PFSK-1 (cell line): ENCODE measurements at regions not wholly inside any gene's neighbourhood (a gene's known extent, or its start where the extent isn't known, plus 50 kb on each side); places are given as distances from the start of the nearest gene placed in this dataset.

Experiments
- POLR2AphosphoS5 ChIP-seq: IDR thresholded peaks from 2 replicates; pipeline ENCODE4 v1.6.1; 2012; ENCODE audit warnings: low read depth, mild to moderate bottlenecking, control low read depth, low read length, moderate library complexity
- TAF1 ChIP-seq: IDR thresholded peaks from 2 replicates; pipeline ENCODE4 v1.6.1; 2012; ENCODE audit warnings: low read length, control low read depth, borderline replicate concordance; ENCODE audit not compliant: insufficient read depth
- TF ChIP-seq, protein P1 (sequence below), 2 experiments: IDR thresholded peaks; 2 replicates each; pipeline versions ENCODE4 v1.6.1 to v1.8.0; 2011 to 2012; ENCODE audit warnings: low read depth in 2 of 2, low read length in 2 of 2, control low read depth in 1 of 2, inconsistent platforms in 1 of 2, mild to moderate bottlenecking in 1 of 2, moderate library complexity in 1 of 2; ENCODE audit not compliant: insufficient read depth in 1 of 2

DNA sequence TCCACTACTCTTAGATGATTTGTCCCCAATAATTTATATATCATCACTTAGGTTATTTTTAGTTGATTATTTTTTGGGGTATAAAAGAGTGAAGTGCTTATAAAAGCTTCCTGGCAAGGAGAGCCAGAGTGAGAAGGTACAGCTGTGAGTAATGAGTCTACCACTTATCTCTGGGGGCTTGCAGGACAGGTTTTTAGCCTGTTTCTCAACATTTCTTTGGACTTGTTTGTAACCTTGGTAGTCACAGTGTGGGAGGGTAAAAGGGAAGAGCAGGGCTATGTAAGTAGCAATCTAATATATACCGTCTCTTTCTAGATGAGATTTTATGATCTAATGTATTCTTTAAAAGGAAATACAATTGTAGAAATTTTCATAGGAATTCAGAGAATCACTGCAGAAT is 321.3 kb upstream of the GOLIM4 start:
- TF ChIP-seq POLR2AphosphoS5, result no peak
- TF ChIP-seq, protein P1, sequence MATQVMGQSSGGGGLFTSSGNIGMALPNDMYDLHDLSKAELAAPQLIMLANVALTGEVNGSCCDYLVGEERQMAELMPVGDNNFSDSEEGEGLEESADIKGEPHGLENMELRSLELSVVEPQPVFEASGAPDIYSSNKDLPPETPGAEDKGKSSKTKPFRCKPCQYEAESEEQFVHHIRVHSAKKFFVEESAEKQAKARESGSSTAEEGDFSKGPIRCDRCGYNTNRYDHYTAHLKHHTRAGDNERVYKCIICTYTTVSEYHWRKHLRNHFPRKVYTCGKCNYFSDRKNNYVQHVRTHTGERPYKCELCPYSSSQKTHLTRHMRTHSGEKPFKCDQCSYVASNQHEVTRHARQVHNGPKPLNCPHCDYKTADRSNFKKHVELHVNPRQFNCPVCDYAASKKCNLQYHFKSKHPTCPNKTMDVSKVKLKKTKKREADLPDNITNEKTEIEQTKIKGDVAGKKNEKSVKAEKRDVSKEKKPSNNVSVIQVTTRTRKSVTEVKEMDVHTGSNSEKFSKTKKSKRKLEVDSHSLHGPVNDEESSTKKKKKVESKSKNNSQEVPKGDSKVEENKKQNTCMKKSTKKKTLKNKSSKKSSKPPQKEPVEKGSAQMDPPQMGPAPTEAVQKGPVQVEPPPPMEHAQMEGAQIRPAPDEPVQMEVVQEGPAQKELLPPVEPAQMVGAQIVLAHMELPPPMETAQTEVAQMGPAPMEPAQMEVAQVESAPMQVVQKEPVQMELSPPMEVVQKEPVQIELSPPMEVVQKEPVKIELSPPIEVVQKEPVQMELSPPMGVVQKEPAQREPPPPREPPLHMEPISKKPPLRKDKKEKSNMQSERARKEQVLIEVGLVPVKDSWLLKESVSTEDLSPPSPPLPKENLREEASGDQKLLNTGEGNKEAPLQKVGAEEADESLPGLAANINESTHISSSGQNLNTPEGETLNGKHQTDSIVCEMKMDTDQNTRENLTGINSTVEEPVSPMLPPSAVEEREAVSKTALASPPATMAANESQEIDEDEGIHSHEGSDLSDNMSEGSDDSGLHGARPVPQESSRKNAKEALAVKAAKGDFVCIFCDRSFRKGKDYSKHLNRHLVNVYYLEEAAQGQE (IDR thresholded peaks at IDR 0.05; ENCODE audit: insufficient read depth in 1 of 2, low read depth in 2 of 2, low read length in 2 of 2), result no peak
- TF ChIP-seq TAF1, result no peak
